Upper lobe of right lung (tissue), 1 donor: ENCODE measurements at regions not wholly inside any gene's neighbourhood (a gene's known extent, or its start where the extent isn't known, plus 50 kb on each side); places are given as distances from the start of the nearest gene placed in this dataset.

Experiments
- ATAC-seq: fragments of 200-7000 bp; cut with Tn5 transposase; one replicate; pipeline ENCODE4 v1.9.1; 2020; ENCODE audit warnings: mild to moderate bottlenecking, moderate library complexity
- DNase-seq: peaks from one replicate; pipeline ENCODE4 v3.0.0-alpha.2; 2020
- H3K27ac ChIP-seq: fragments of 200-600 bp; one replicate; pipeline ENCODE4 v1.8.0; 2022
- H3K27me3 ChIP-seq: fragments of 200-600 bp; one replicate; pipeline ENCODE4 v1.8.0; 2022; ENCODE audit warnings: mild to moderate bottlenecking
- H3K36me3 ChIP-seq: fragments of 200-600 bp; one replicate; pipeline ENCODE4 v1.8.0; 2022
- H3K4me1 ChIP-seq: fragments of 200-600 bp; one replicate; pipeline ENCODE4 v1.8.0; 2022
- H3K4me3 ChIP-seq: fragments of 200-600 bp; one replicate; pipeline ENCODE4 v1.8.0; 2022; ENCODE audit warnings: mild to moderate bottlenecking
- H3K9me3 ChIP-seq: fragments of 200-600 bp; one replicate; pipeline ENCODE4 v1.8.0; 2022
- intact Hi-C: fragments of 100-400 bp; cut with DNase I; formaldehyde crosslinking; loops from one replicate; pipeline ENCODE4 v1.11.0; 2022
- TF ChIP-seq, protein P1 (sequence below): fragments of 200-600 bp; IDR thresholded peaks from one replicate; pipeline ENCODE4 v1.8.0; 2022; ENCODE audit warnings: antibody characterized with exemption
- donor health status: DM: no; HTN: yes; CAD: no; lungs with severe emphysema.

DNA sequence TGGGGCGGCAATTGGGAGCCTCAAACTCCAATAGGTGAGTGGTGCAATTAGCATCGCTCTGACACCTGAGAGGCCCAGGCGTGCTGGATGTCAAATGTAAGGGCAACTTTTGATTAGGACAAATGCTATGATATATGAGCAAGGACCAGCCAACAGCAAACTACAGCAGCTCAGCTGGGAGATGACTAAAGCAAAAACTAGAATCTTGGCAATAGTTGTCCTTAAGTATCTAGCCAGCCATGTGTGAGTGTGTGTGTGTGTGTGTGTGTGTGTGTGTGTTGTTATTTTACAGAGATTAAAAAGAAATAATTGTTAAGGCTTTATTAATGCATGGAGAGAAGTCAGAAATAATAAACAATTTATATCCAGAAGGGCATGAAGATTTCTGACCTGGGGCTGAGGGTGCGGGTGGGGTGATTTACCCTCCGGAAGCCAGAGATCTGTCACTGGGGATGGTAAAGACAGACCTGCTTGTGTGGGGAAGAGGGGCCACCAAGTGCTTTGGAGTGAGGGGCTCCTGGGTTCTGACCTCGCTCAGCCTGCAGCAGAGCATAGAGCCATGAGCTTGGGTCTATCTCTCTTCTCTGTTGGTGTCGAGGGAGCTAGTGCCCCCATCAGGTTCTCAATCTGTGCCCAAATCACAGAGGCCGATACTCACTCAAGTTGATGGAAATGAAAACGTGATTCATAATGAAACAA is 77.3 kb downstream of the EMX2 start:
- intact Hi-C loops: no loop called here
- DNase-seq: no peak
- TF ChIP-seq, protein P1, sequence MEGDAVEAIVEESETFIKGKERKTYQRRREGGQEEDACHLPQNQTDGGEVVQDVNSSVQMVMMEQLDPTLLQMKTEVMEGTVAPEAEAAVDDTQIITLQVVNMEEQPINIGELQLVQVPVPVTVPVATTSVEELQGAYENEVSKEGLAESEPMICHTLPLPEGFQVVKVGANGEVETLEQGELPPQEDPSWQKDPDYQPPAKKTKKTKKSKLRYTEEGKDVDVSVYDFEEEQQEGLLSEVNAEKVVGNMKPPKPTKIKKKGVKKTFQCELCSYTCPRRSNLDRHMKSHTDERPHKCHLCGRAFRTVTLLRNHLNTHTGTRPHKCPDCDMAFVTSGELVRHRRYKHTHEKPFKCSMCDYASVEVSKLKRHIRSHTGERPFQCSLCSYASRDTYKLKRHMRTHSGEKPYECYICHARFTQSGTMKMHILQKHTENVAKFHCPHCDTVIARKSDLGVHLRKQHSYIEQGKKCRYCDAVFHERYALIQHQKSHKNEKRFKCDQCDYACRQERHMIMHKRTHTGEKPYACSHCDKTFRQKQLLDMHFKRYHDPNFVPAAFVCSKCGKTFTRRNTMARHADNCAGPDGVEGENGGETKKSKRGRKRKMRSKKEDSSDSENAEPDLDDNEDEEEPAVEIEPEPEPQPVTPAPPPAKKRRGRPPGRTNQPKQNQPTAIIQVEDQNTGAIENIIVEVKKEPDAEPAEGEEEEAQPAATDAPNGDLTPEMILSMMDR: no peak

DNA sequence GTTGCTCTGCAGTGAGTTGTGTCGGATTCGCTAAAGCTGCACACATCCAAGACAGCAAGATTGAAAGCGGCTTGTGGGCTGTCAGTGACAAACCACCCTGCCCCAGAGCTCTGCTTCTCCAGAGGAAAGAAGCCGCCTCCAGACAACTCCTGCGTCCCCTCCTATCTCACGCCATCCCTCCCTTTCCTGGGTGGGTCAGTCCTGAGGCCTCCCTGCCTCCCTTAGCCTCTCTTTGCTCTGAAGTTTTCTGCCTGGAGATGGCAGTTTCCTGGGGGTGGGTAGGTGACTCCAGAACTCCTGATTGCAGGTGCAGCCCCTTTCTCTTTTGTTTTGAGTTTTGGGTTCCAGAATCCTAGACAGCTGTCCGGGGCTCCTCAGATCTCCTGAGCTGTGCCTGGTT is 78.7 kb downstream of the EMX2 start:
- TF ChIP-seq, protein P1: no peak
- Histone ChIP-seq H3K4me1 (no peaks in the 10 kb centered on the region), H3K4me3 (no peak overlapping the region), H3K27ac (no peak overlapping the region), H3K27me3 (peaks cover 5% of the 10 kb centered on the region), H3K9me3 (no peaks in the 10 kb centered on the region), H3K36me3 (no peaks in the 10 kb centered on the region)
- intact Hi-C loops: no loop called here
- DNase-seq (no peak), ATAC-seq (no peak)

More for the DNA sequence above, 77.3 kb downstream of the EMX2 start:
- Histone ChIP-seq H3K4me1 (no peaks in the 10 kb centered on the region), H3K36me3 (no peaks in the 10 kb centered on the region), H3K9me3 (no peaks in the 10 kb centered on the region), H3K4me3 (no peak overlapping the region), H3K27me3 (peaks cover 5% of the 10 kb centered on the region), H3K27ac (no peak overlapping the region)
- no peak for ATAC-seq

DNA sequence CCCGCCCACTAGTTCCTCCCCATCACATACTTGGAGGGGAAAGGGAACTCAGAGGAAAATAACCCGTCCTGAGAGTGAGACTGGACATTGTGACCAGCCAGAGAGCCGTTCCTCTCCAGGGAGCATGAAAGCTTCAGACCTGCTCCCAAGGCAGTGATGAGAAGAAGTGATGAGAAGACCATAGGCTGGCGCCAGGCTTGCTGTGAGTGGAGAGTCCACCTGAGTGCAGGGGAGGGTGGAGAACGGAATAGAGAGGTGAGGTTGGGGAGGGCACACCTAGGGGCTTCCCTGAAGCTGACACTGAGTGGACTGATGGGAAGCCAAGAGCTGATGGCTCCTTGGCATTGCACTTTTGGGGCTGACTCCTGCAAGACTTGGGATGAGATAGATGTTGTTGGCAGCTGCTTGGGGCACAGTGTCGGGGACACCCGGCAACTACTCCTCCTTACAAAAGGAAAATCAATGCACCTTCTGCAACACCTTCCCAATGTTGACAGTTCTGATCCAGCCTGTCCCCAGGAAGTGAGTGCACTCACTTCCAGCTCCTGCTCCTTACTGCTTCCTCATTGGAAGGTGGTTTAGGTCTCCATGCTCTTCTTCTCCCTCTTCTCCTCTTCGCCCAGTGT is 79.4 kb downstream of the EMX2 start:
- Histone ChIP-seq H3K27me3 (peaks cover 5% of the 10 kb centered on the region), H3K9me3 (no peaks in the 10 kb centered on the region), H3K4me1 (no peaks in the 10 kb centered on the region), H3K4me3 (no peak overlapping the region), H3K27ac (no peak overlapping the region), H3K36me3 (no peaks in the 10 kb centered on the region)
- ATAC-seq (no peak), DNase-seq (no peak)
- intact Hi-C loops: no loop called here
- TF ChIP-seq, protein P1: no peak

DNA sequence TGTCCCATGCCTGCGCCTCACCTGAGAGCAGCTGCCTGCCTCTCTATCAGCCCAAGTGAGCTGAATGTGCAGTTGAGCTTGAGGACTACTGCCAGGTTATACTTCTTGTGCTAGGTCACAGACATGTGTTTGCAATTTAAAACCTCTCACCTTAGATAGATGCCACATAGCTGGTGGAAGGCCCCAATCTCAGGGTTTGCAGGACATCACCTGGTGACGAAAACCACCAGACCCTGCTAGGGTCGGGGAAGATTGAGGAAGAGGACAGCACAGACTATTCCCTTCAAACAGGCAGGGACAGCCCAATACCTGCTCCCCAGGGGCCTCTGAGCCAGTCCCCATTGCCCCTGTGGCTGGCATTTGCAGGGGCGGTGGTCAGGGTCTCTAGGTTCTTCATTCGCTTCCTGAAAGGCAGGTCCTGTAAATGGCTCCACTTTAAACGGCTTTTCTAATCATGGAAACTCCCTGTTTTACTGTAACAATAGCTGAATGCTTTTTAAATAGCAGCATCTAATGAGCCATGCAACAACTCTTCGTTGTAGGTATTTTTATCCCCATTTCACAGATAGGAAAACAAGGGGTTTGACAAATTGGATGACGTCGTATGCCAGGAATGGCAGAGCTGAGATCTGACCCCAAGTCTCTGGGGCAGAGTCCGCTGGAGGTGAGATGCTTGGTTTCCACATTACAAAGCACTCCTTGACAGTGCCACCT is 80.1 kb downstream of the EMX2 start:
- Histone ChIP-seq H3K27me3 (peaks cover 5% of the 10 kb centered on the region), H3K27ac (no peak overlapping the region), H3K36me3 (no peaks in the 10 kb centered on the region), H3K4me1 (no peaks in the 10 kb centered on the region), H3K9me3 (no peaks in the 10 kb centered on the region), H3K4me3 (no peak overlapping the region)
- intact Hi-C loops: no loop called here
- no peak for DNase-seq
- no peak for ATAC-seq
- TF ChIP-seq, protein P1: no peak

DNA sequence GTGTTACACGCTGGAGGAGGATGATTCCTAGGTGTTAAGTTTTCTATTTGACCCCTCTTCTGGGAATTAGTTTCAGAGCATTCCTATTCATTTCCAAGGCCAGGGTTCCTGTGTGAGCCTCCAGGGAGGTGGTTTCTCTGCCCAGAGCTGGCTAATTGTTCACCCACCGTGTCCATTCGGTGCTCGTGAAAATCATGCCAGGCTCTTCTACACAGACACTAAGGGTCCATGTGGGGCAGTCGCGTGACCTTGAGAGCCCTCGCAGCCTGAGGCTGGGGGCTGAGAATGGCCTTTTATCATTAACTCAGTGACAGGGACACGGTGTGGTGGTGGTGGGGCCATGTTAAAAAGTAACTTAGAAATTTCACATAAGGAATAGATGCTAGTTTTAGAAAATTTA is 83.7 kb downstream of the EMX2 start:
- Histone ChIP-seq H3K27me3 (no peaks in the 10 kb centered on the region), H3K4me3 (no peak overlapping the region), H3K9me3 (no peaks in the 10 kb centered on the region), H3K4me1 (no peaks in the 10 kb centered on the region), H3K36me3 (no peaks in the 10 kb centered on the region), H3K27ac (no peak overlapping the region)
- TF ChIP-seq, protein P1: no peak
- intact Hi-C loops: no loop called here
- no peak for DNase-seq
- ATAC-seq: no peak
